COR-L47 (cell line): ENCODE measurements at regions not wholly inside any gene's neighbourhood (a gene's known extent, or its start where the extent isn't known, plus 50 kb on each side); places are given as distances from the start of the nearest gene placed in this dataset.
"Not testable (repeated sequence)": the region's sequence is repeated elsewhere in the genome, so short reads cannot be mapped to it uniquely, and the experiment has no call there.

Experiments used
- DNase-seq: peaks from one replicate; lab custom pipeline; 2025; lab: John Stamatoyannopoulos, UW

GRCh38 chr20:36082315-36082915, 72.1 kb upstream of the EPB41L1 start:
- DNase-seq, result no peak

GRCh38 chr20:36083200-36083599, 71.3 kb upstream of the EPB41L1 start:
- DNase-seq, result not testable (repeated sequence)

- DNase-seq, result no peak
These were observed 70.2 kb upstream of the EPB41L1 start for GRCh38 chr20:36084356-36084755.

- DNase-seq, result no peak
These were observed 69.5 kb upstream of the EPB41L1 start for GRCh38 chr20:36084897-36085613.

GRCh38 chr20:36085686-36086267, 68.8 kb upstream of the EPB41L1 start:
- DNase-seq, result no peak

- no peak for DNase-seq
These were observed 67.8 kb upstream of the EPB41L1 start for GRCh38 chr20:36086767-36087166.

- no peak for DNase-seq
These were observed 64.3 kb upstream of the EPB41L1 start for GRCh38 chr20:36090223-36090622.

- DNase-seq, result no peak
These were observed 62.8 kb upstream of the EPB41L1 start for GRCh38 chr20:36091561-36092397.

- peak; percentile 34 for DNase-seq
These were observed 62.0 kb upstream of the EPB41L1 start for GRCh38 chr20:36092398-36093024.

- DNase-seq, result peak; percentile 49
These were observed 61.3 kb upstream of the EPB41L1 start for GRCh38 chr20:36093025-36093803.

- DNase-seq, result no peak
These were observed 60.8 kb upstream of the EPB41L1 start for GRCh38 chr20:36093804-36094145.

- DNase-seq, result no peak
These were observed 60.0 kb upstream of the EPB41L1 start for GRCh38 chr20:36094497-36094896.

GRCh38 chr20:36096435-36096834, 58.1 kb upstream of the EPB41L1 start:
- DNase-seq, result no peak

- no peak for DNase-seq
These were observed 57.0 kb upstream of the EPB41L1 start for GRCh38 chr20:36097337-36098151.

GRCh38 chr20:36098364-36098763, 56.2 kb upstream of the EPB41L1 start:
- no peak for DNase-seq

- DNase-seq, result peak; percentile 31
These were observed 55.4 kb upstream of the EPB41L1 start for GRCh38 chr20:36099106-36099505.

GRCh38 chr20:36101192-36101591, 53.3 kb upstream of the EPB41L1 start:
- peak; percentile 66 for DNase-seq

GRCh38 chr20:36102306-36102705, 52.2 kb upstream of the EPB41L1 start:
- no peak for DNase-seq

GRCh38 chr20:36102809-36103596, 51.5 kb upstream of the EPB41L1 start:
- DNase-seq, result no peak

GRCh38 chr20:36104244-36104643, 50.3 kb upstream of the EPB41L1 start:
- DNase-seq, result no peak
